ENCODE measurements at regions not wholly inside any gene's neighbourhood (a gene's known extent, or its start where the extent isn't known, plus 50 kb on each side); places are given as distances from the start of the nearest gene placed in this dataset.

DNA sequence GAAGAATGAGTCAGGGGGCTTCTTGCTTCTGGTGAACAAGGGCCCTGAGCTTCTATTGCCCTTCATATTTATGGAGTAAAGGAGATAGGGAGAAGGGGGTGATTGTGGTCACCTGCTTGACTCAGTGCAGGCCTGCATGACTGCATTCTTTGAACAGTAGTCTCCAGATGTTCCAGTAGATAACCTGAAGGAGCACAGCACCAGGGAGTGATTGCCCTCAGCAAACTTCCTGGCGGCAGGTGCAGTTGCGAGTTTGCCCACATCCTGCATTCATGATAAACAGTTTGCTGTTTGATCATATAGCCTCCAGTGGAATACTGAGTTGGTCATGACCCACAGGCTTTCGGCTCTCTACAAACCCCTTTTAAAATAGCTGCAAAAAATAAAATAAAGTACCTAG is 1632.7 kb downstream of the OTOL1 start:
- ATAC-seq (no peak), DNase-seq (no peak)
- WGBS, 3 donors = 87 to 95% (median 91%) methylated on average over 3 of the region's 3 CpGs
- intact Hi-C loops (cut with DNase I) = no loop called here
- H3K27me3 ChIP-seq (ENCODE audit: insufficient read depth in 3 of 3, low read length in 2 of 3) = no peaks in the 10 kb centered on the region
- no peaks in the 10 kb centered on the region for H3K4me1 ChIP-seq
- H3K9me3 ChIP-seq = peaks cover 6% of the 10 kb centered on the region
- no peak for TF ChIP-seq CTCF (IDR thresholded peaks at IDR 0.05)
- H3K4me3 ChIP-seq = no peak overlapping the region
- H3K27ac ChIP-seq = no peak overlapping the region
- no peaks in the 10 kb centered on the region for H3K36me3 ChIP-seq (ENCODE audit: insufficient read depth in 1 of 2, low read depth in 1 of 2)

DNA sequence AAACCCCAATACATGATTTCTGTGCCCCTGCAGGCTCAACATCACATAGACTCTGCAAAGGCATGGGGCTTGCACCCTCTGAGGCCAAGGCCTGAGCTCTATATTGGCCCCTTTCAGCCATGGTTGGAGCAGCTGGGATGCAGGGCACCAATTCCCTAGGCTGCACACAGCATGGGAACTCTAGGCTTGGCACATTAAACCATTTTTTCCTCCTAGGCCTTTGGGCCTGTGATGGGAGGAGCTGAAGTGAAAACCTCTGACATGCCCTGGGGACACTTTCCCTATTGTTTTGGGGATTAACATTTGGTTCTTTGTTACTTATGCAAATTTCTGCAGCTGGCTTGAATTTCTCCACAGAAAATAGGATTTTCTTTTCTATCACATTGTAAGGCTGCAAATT is 1629.5 kb downstream of the OTOL1 start:
- H3K4me3 ChIP-seq = no peak overlapping the region
- H3K36me3 ChIP-seq (ENCODE audit: insufficient read depth in 1 of 2, low read depth in 1 of 2) = no peaks in the 10 kb centered on the region
- H3K4me1 ChIP-seq = no peaks in the 10 kb centered on the region
- no peaks in the 10 kb centered on the region for H3K27me3 ChIP-seq (ENCODE audit: insufficient read depth in 3 of 3, low read length in 2 of 3)
- intact Hi-C loops (cut with DNase I) = no loop called here
- ATAC-seq (no peak), DNase-seq (no peak)
- H3K27ac ChIP-seq = no peak overlapping the region
- peaks cover 6% of the 10 kb centered on the region for H3K9me3 ChIP-seq
- no peak for TF ChIP-seq CTCF (IDR thresholded peaks at IDR 0.05)

All from psoas muscle (tissue), 7 donors.